GM19238 (cell line): ENCODE measurements at regions not wholly inside any gene's neighbourhood (a gene's known extent, or its start where the extent isn't known, plus 50 kb on each side); places are given as distances from the start of the nearest gene placed in this dataset.
"Not testable (repeated sequence)": the region's sequence is repeated elsewhere in the genome, so short reads cannot be mapped to it uniquely, and the experiment has no call there.

Experiments
- DNase-seq: peaks from one replicate; pipeline ENCODE4 v3.0.0; 2011; ENCODE audit warnings: low spot score; ENCODE audit not compliant: insufficient read length

DNA sequence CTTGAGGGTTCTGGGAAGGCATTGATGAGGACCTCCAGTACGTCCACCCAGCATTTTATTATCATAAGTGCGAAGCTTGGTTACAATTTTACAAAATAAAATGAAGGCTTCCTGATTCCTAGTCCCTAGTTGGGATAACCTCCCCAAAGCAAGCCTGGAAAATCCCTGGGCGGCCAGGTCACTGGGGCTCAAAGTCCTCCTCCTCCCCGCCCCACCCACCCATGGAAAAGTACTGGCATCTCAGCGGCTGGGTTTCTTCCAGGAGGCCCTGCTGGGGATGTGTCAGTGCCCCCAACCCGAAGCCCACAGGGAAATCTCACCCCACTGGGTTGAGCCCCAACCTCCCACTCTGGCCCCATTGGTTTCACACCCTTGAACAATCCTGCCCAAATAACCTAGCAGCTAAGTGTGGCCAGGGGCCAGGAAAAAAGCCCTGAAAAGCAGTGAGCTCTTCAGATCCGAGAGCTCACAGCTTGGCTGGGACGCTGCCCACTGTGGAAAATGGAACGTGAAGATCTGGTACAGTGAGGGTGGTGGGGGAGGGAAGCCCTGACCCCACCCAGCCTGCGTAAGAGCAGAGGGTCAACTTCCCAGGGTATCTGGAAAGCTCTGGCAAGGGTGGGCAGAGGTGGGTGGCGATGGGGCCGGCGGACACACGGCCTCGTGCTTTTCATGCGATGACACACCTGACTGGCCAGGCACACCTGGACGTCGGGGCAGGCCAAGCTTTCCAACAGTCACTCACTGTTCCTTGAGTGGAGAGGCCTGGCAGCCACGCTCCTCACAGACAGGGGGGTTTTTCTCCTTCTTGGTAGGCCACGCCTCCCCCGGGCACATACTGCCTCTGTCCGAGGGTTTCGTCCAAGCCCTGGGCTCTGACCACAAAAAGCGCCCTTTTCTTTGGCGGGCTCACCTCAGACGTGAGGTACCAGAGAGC is 324.5 kb downstream of the SOX9 start:
- no peak for DNase-seq

DNA sequence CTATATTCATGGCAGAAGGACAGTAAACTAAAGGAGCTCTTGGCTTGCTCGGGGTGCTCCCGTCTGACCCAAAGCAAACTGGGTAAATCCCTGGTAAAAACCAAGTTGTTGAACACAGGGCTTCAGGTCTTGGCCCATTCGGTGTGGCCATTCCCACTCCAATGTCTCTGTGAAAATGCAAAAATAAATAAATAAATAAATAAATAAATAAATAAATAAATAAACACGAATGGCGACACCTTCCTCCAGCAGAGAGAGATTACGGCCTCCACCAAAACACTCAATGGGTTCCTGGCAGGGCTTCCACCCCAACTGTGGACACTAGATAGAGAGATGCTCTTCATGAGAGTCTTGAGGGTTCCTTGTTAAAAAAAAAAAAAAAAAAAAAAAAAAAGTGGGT is 325.3 kb downstream of the SOX9 start:
- no peak for DNase-seq

DNA sequence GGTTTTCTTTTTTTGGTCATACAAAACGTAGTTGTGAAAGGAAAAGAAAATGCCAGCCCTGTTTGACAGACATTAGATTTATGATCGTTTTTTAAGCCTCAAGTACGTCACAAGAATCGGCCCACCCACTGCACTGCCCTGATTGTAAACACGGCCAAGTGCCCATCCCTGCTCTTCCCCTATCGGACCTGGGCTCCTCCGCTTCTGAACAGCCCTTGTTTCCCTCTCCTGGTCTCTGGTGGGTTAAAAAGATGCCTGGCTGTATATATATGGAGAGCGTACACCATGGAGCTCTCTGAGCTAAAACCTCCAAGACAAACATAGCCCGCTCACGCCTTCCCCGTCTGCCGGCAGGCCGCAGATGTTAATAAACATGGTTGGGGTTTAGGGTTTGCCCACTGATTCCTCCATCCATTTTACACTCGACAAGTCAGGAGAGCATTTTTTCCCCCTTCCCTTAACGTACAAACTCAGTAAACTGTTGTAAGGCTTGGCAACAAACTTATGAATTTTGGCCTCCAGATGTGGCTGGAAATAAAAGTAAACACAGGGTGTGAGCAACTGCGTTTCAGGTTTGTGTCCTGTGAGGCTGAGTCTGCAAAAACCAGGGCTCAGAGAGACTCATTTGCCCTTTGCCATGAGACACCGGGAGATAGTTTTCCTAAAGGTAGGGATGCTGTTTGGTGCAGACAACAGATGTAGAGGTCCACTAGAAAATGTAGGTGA is 325.9 kb downstream of the SOX9 start:
- no peak for DNase-seq

GRCh38 chr17:72447251-72447640 is 326.4 kb downstream of the SOX9 start:
- no peak for DNase-seq

DNA sequence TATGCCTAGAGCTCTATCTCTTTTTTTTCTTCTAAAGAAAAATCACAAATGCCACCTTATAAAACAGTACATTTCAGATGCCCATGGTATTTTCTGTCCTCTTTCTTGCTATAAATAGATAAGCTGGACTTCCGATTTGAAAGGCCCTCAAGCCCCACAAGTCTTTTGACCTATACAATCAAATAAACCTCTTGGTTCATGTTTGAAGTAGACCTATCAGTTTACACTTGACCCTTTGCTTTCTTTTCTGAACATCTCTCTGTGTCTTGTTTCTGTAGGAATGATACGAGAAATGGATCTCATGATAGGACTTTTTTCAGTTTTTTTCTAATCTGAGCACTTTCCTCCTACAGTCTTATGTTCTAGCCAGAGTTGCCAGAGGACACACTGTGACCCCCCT is 327.2 kb downstream of the SOX9 start:
- no peak for DNase-seq

- DNase-seq: no peak
Observed at GRCh38 chr17:72452286-72453173, 331.7 kb downstream of the SOX9 start.

DNA sequence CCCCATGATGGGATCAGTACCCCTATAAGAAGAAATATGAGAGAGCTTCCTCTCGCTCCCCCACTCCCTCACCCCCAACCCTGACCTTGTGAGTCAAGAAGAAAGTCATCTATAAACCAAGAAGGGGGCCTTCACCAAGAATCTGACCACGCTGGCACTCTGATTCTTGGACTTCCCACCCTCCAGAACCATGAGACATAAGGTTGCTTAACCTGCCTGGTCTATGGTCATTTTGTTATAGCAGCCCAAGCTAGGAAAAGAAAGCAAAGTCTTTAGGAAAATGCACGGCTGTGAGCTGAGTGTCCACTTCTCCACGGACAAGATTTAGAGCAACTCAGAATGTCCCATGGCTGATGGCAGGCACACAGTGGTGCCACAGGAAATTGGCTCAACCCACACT is 333.5 kb downstream of the SOX9 start:
- no peak for DNase-seq

- no peak for DNase-seq
Observed at GRCh38 chr17:72455562-72455961, 334.7 kb downstream of the SOX9 start.

DNA sequence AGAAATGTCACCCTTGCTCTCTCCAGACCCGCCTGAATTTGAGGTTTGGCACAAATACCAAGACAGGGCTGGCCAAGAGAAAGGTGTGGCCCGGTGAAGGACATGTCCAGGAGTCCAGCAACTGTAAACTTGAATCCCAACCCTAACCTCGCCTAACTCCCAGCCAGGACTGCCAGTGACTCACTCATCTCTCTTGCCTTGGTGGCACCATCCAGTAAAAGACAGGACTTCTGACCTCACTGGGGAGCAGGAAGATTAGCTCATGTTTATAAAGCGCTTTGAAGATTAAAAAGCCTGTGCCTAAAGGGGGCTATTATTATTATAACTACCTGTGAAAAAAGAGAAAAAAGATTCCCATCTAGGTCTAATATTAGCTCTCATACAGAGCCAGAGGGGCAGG is 335.3 kb downstream of the SOX9 start:
- DNase-seq: no peak

- no peak for DNase-seq
Observed at GRCh38 chr17:72457712-72458111, 336.9 kb downstream of the SOX9 start.

DNA sequence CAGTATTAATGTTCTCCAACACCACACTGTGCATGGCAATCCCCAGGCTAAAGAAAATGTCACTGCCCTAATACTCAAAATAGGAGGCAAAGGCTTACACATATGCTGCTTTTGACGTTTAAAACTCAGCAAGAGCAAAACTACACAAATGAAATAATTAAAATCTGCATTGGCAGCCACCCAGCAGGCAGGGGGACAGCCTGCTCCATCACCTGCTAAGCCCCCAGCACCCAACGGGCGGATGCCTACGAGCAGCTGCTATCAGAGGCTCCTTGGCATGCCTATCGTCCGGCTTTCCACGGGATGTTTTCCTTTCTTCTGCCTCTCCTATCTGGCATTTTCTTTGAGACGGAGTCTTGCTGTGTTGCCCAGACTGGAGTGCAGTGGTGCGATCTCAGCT is 337.5 kb downstream of the SOX9 start:
- no peak for DNase-seq

- DNase-seq: no peak
Observed at GRCh38 chr17:72460711-72461110, 339.9 kb downstream of the SOX9 start.

DNA sequence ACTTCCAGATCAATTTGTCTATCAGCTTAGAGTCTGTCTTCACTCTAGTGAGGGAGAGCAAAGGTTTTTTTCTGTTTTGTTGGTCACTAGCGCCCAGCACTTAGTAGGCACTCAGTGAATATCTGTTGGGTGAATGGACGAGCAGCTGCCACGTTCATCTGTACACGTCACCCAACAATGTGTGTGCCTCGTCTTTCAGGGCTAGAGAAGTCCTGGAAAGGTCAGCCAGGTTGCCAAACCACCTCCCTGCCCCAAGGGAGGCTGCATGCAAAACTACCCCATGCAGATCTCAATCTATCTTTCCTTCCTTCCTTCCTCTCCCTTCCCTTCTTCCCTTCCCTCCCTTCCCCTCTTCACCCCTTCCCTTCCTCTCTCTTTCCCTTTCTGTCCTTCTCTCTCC is 340.9 kb downstream of the SOX9 start:
- no peak for DNase-seq

- DNase-seq: no peak
Observed at GRCh38 chr17:72462407-72462806, 341.6 kb downstream of the SOX9 start.

- no peak for DNase-seq
Observed at GRCh38 chr17:72462814-72463213, 342.0 kb downstream of the SOX9 start.

DNA sequence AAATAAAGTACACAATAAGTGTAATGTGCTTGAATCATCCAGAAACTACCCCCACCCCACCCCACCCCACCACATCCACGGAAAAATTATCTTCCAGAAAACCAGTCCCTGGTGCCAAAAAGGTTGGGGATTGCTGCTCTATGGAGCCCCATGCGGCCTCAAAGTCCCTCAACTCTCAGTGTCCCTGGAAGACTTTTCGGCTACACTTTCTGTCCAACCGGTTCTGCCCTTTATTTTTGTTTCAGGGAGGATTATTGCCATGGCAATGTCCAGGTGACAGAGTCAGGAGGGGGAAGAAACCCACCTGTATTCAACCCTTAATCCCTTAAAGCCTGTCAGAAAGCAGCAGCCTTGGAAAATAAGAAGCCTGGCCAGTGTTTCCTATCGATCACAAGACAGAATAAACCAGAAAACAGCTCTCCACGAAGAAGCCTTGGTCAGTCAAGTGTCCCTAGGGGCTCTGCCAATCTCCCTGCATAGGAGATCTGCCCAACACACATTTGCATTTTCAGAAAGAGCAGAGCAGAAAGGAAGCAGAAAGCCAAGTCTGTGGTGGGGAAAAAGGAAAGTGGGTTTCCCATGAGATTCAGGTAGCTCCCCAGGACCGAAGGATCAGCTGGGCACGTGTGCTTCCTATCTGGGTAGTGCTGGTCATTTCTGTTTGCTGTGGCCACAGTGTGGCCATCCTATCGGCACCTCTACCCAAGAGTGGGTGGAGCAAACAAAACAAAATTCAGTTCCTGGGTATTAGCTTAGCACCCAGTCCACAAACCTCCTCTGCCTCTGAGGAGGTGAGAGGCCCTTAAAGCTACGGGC is 342.7 kb downstream of the SOX9 start:
- DNase-seq: no peak

DNA sequence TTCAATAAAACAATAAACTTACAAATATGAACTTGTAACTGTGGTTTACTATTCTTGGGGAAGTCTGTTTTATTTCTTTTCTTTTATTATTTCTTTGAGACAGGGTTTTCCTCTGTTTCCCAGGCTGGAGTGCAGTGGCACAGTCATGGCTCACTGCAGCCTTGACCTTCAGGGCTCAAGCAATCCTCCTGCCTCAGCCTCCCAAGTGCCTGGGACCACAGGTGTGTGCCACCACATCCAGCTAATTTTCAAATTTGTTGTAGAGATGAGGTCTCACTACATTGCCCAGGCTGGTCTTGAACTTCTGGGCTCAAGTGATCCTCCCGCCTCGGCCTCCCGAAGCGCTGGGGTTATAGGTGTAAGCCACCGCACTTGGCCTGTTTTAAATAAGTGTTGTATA is 343.4 kb downstream of the SOX9 start:
- not testable (repeated sequence) for DNase-seq

GRCh38 chr17:72465191-72466024 is 344.6 kb downstream of the SOX9 start:
- DNase-seq: no peak

GRCh38 chr17:72466199-72466598 is 345.4 kb downstream of the SOX9 start:
- DNase-seq: peak; percentile 34

DNA sequence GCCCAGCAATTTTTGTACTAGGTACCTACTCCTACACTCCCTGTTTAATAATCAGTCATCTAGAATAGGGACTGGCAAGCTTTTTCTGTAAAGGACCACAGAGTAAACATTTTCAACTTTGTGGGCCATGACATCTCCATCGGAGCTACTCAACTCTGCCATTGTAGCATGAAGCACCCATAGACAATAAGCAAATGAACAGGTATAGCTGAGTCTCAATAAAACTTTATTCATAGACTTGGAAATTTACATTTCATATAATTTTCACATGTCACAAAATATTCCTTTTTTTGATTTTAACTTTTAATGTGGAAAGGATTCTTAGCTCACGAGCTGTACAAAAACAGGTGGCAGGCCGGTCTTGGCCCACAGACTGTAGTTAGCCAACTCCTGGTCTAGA is 345.8 kb downstream of the SOX9 start:
- DNase-seq: no peak
